ENCODE measurements at regions not wholly inside any gene's neighbourhood (a gene's known extent, or its start where the extent isn't known, plus 50 kb on each side); places are given as distances from the start of the nearest gene placed in this dataset.
A peak's percentile ranks its signal among the peaks of the same experiment; 100 is the strongest.

GRCh38 chr16:88292007-88292970 lies 90.5 kb upstream of the ZNF469 start:
- no peak for DNase-seq

GRCh38 chr16:88293097-88293496 lies 89.7 kb upstream of the ZNF469 start:
- DNase-seq = no peak

- DNase-seq = no peak
These were observed 86.9 kb upstream of the ZNF469 start for GRCh38 chr16:88295671-88296436.

GRCh38 chr16:88296437-88297177 lies 86.2 kb upstream of the ZNF469 start:
- DNase-seq = no peak

- DNase-seq = no peak
These were observed 85.5 kb upstream of the ZNF469 start for GRCh38 chr16:88297178-88297720.

- DNase-seq = no peak
These were observed 84.5 kb upstream of the ZNF469 start for GRCh38 chr16:88298181-88298832.

GRCh38 chr16:88298833-88299745 lies 83.7 kb upstream of the ZNF469 start:
- no peak for DNase-seq

GRCh38 chr16:88299751-88300462 lies 82.9 kb upstream of the ZNF469 start:
- DNase-seq = no peak

GRCh38 chr16:88300463-88300835 lies 82.3 kb upstream of the ZNF469 start:
- no peak for DNase-seq

GRCh38 chr16:88301431-88301830 lies 81.3 kb upstream of the ZNF469 start:
- no peak for DNase-seq

GRCh38 chr16:88301886-88302285 lies 80.9 kb upstream of the ZNF469 start:
- DNase-seq = no peak

GRCh38 chr16:88302666-88303065 lies 80.1 kb upstream of the ZNF469 start:
- no peak for DNase-seq

GRCh38 chr16:88303405-88303804 lies 79.4 kb upstream of the ZNF469 start:
- no peak for DNase-seq

- peak; percentile 78 for DNase-seq
These were observed 78.6 kb upstream of the ZNF469 start for GRCh38 chr16:88303890-88304819.

GRCh38 chr16:88305176-88305575 lies 77.6 kb upstream of the ZNF469 start:
- no peak for DNase-seq

- DNase-seq = no peak
These were observed 76.3 kb upstream of the ZNF469 start for GRCh38 chr16:88306411-88306810.

GRCh38 chr16:88306860-88307545 lies 75.8 kb upstream of the ZNF469 start:
- peak; percentile 96 for DNase-seq

- no peak for DNase-seq
These were observed 74.2 kb upstream of the ZNF469 start for GRCh38 chr16:88308441-88309173.

Measured in NCI-H226 (cell line).